Endothelial cell of umbilical vein (primary cell): ENCODE measurements at regions not wholly inside any gene's neighbourhood (a gene's known extent, or its start where the extent isn't known, plus 50 kb on each side); places are given as distances from the start of the nearest gene placed in this dataset.

Experiments used
- EZH2 ChIP-seq: IDR thresholded peaks from 2 replicates; pipeline ENCODE4 v1.6.1; 2012; ENCODE audit warnings: borderline replicate concordance, low read depth, mild to moderate bottlenecking, moderate library complexity, low read length, inconsistent platforms; ENCODE audit not compliant: severe bottlenecking
- FOS ChIP-seq: IDR thresholded peaks from 2 replicates; pipeline ENCODE4 v1.6.1; 2011; ENCODE audit warnings: mild to moderate bottlenecking, low read length, moderate library complexity, borderline replicate concordance; ENCODE audit not compliant: insufficient read depth
- JUN ChIP-seq: IDR thresholded peaks from 2 replicates; pipeline ENCODE4 v1.6.1; 2011; ENCODE audit warnings: borderline replicate concordance, low read depth; ENCODE audit not compliant: insufficient read length, insufficient read depth
- MYC ChIP-seq: IDR thresholded peaks from one replicate; pipeline ENCODE4 v1.6.1; 2011; ENCODE audit warnings: mild to moderate bottlenecking, low read depth, low read length
- POLR2A ChIP-seq: IDR thresholded peaks from 2 replicates; pipeline ENCODE4 v1.6.1; 2012; ENCODE audit warnings: low read depth, mild to moderate bottlenecking, control low read depth, low read length
- POLR2AphosphoS5 ChIP-seq: IDR thresholded peaks from 2 replicates; pipeline ENCODE4 v1.6.1; 2012; ENCODE audit warnings: low read depth, mild to moderate bottlenecking, control low read depth, low read length, moderate library complexity; ENCODE audit not compliant: insufficient read depth
- TF ChIP-seq, protein P1 (sequence below), 2 donors: IDR thresholded peaks; 1 replicate in 1 of 2; 2 replicates in 1 of 2; pipeline ENCODE4 v1.5.1; 2011; ENCODE audit warnings: low read length in 2 of 2, mild to moderate bottlenecking in 2 of 2, moderate library complexity in 2 of 2, control low read depth in 1 of 2, inconsistent platforms in 1 of 2, low read depth in 1 of 2; ENCODE audit not compliant: insufficient read depth in 1 of 2; ENCODE audit errors: extremely low read depth in 1 of 2
- TF ChIP-seq, protein P2 (sequence below): IDR thresholded peaks from 2 replicates; pipeline ENCODE4 v1.6.1; 2011; ENCODE audit not compliant: insufficient read depth, insufficient read length

DNA sequence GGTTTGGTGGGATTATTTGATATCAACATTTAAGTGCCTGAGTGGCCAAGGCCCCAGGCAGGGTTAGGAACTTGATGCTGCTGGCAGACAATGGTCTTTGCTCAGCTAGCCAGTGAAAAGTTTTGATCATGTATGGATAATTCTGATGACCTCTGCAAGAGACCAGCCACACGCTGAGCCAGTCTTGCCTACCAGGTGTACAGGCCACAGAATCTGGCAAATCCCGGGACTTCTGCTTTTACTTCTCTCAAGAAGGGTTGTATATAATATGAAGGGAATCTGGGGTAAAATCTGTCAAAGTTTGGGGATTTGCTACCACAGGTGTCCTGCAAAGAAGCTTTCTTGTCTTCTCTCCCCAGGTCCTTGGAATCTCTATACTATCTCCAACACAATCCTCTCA lies 331.4 kb upstream of the GOLIM4 start:
- TF ChIP-seq, protein P1, sequence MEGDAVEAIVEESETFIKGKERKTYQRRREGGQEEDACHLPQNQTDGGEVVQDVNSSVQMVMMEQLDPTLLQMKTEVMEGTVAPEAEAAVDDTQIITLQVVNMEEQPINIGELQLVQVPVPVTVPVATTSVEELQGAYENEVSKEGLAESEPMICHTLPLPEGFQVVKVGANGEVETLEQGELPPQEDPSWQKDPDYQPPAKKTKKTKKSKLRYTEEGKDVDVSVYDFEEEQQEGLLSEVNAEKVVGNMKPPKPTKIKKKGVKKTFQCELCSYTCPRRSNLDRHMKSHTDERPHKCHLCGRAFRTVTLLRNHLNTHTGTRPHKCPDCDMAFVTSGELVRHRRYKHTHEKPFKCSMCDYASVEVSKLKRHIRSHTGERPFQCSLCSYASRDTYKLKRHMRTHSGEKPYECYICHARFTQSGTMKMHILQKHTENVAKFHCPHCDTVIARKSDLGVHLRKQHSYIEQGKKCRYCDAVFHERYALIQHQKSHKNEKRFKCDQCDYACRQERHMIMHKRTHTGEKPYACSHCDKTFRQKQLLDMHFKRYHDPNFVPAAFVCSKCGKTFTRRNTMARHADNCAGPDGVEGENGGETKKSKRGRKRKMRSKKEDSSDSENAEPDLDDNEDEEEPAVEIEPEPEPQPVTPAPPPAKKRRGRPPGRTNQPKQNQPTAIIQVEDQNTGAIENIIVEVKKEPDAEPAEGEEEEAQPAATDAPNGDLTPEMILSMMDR (IDR thresholded peaks at IDR 0.05; ENCODE audit: extremely low read depth in 1 of 2, insufficient read depth in 1 of 2, low read depth in 1 of 2, low read length in 2 of 2) = no peak
- no peak for TF ChIP-seq POLR2A
- no peak for TF ChIP-seq EZH2
- no peak for TF ChIP-seq JUN
- TF ChIP-seq POLR2AphosphoS5 = no peak
- TF ChIP-seq MYC = no peak
- no peak for TF ChIP-seq FOS
- TF ChIP-seq, protein P2, sequence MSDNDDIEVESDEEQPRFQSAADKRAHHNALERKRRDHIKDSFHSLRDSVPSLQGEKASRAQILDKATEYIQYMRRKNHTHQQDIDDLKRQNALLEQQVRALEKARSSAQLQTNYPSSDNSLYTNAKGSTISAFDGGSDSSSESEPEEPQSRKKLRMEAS = no peak
